Smooth muscle cell (in vitro differentiated cells): ENCODE measurements at regions not wholly inside any gene's neighbourhood (a gene's known extent, or its start where the extent isn't known, plus 50 kb on each side); places are given as distances from the start of the nearest gene placed in this dataset.

Experiments
- DNase-seq: peaks from one replicate; lab custom pipeline; 2025; ENCODE audit not compliant: unreplicated experiment; lab: John Stamatoyannopoulos, UW
- H2AFZ ChIP-seq: fragments of 200-600 bp; sonication (generic); 2 replicates; pipeline ENCODE4 v1.6.0; 2016; ENCODE audit warnings: antibody characterized with exemption, low read depth, mild to moderate bottlenecking
- H3F3A ChIP-seq: fragments of 200-600 bp; sonication (generic); 2 replicates; pipeline ENCODE4 v1.6.0; 2017; ENCODE audit warnings: antibody characterized with exemption, low read depth
- H3K27ac ChIP-seq: fragments of 200-600 bp; sonication (generic); 2 replicates; pipeline ENCODE4 v1.5.1; 2016; ENCODE audit warnings: low read depth, mild to moderate bottlenecking
- H3K27me3 ChIP-seq: fragments of 200-600 bp; sonication (generic); 2 replicates; pipeline ENCODE4 v1.6.1; 2016; ENCODE audit warnings: low read depth, mild to moderate bottlenecking
- H3K36me3 ChIP-seq: fragments of 200-600 bp; sonication (generic); 2 replicates; pipeline ENCODE4 v1.5.1; 2016; ENCODE audit warnings: low read depth
- H3K4me1 ChIP-seq: fragments of 200-600 bp; sonication (generic); 2 replicates; pipeline ENCODE4 v1.5.1; 2016; ENCODE audit warnings: low read depth
- H3K4me2 ChIP-seq: fragments of 200-600 bp; sonication (generic); 2 replicates; pipeline ENCODE4 v1.6.0; 2016; ENCODE audit warnings: mild to moderate bottlenecking
- H3K4me3 ChIP-seq: fragments of 200-600 bp; sonication (generic); 2 replicates; pipeline ENCODE4 v1.5.1; 2016; ENCODE audit warnings: mild to moderate bottlenecking
- H3K79me2 ChIP-seq: fragments of 200-600 bp; sonication (generic); 2 replicates; pipeline ENCODE4 v1.6.0; 2016; ENCODE audit warnings: low read depth, mild to moderate bottlenecking
- H3K9ac ChIP-seq: fragments of 200-600 bp; sonication (generic); 2 replicates; pipeline ENCODE4 v1.6.0; 2016; ENCODE audit warnings: low read depth
- H3K9me3 ChIP-seq: fragments of 200-600 bp; sonication (generic); replicated peaks from 2 replicates; pipeline ENCODE4 v1.5.1; 2016; ENCODE audit warnings: low read depth
- H4K20me1 ChIP-seq: fragments of 200-600 bp; sonication (generic); 2 replicates; pipeline ENCODE4 v1.6.0; 2016; ENCODE audit warnings: low read depth
- CTCF ChIP-seq: fragments of 200-600 bp; sonication (generic); IDR thresholded peaks from 2 replicates; pipeline ENCODE4 v1.5.1; 2017; ENCODE audit warnings: borderline replicate concordance, mild to moderate bottlenecking, antibody characterized with exemption; ENCODE audit not compliant: insufficient read depth, poor library complexity, severe bottlenecking
- WGBS: methylation state at CpG from one replicate; pipeline ENCODE4 v1.1.7; 2016; ENCODE audit warnings: low lambda C conversion rate; 5-methylcytosine and 5-hydroxymethylcytosine counted together

GRCh38 chr16:65227150-65227835, 105.4 kb upstream of the CDH11 start:
- no peaks in the 10 kb centered on the region for H4K20me1 ChIP-seq
- H3K36me3 ChIP-seq: peaks cover 2% of the 10 kb centered on the region
- no peak for DNase-seq
- H3K79me2 ChIP-seq: peaks cover 60% of the 10 kb centered on the region
- peak overlapping the region; percentile 89 for H3K27ac ChIP-seq
- TF ChIP-seq CTCF: no peak
- no peak overlapping the region for H3K4me2 ChIP-seq
- no peak overlapping the region for H2AFZ ChIP-seq
- H3K9me3 ChIP-seq: no peaks in the 10 kb centered on the region
- H3K4me3 ChIP-seq: no peak overlapping the region
- H3K4me1 ChIP-seq: peaks cover 27% of the 10 kb centered on the region
- peaks cover 6% of the 10 kb centered on the region for H3F3A ChIP-seq
- no peaks in the 10 kb centered on the region for H3K27me3 ChIP-seq
- 100% methylated on average over 1 of the region's 1 CpG for WGBS
- no peak overlapping the region for H3K9ac ChIP-seq

GRCh38 chr16:65226077-65226476, 104.2 kb upstream of the CDH11 start:
- WGBS: 94% methylated on average over 1 of the region's 1 CpG
- no peak overlapping the region for H2AFZ ChIP-seq
- H3K4me3 ChIP-seq: no peak overlapping the region
- no peaks in the 10 kb centered on the region for H3K27me3 ChIP-seq
- peaks cover 6% of the 10 kb centered on the region for H3F3A ChIP-seq
- no peak overlapping the region for H3K4me2 ChIP-seq
- H3K9ac ChIP-seq: no peak overlapping the region
- no peaks in the 10 kb centered on the region for H3K9me3 ChIP-seq
- H4K20me1 ChIP-seq: no peaks in the 10 kb centered on the region
- peaks cover 56% of the 10 kb centered on the region for H3K79me2 ChIP-seq
- DNase-seq: no peak
- peaks cover 2% of the 10 kb centered on the region for H3K36me3 ChIP-seq
- peak overlapping the region; percentile 94 for H3K27ac ChIP-seq
- TF ChIP-seq CTCF: no peak
- peaks cover 30% of the 10 kb centered on the region for H3K4me1 ChIP-seq

- H3K4me1 ChIP-seq: peaks cover 30% of the 10 kb centered on the region
- 84% methylated on average over 5 of the region's 5 CpGs for WGBS
- H3F3A ChIP-seq: peaks cover 6% of the 10 kb centered on the region
Observed at GRCh38 chr16:65225488-65225887, 103.6 kb upstream of the CDH11 start.

More at GRCh38 chr16:65225488-65225887, 103.6 kb upstream of the CDH11 start:
- peaks cover 56% of the 10 kb centered on the region for H3K79me2 ChIP-seq
- H4K20me1 ChIP-seq: no peaks in the 10 kb centered on the region
- no peaks in the 10 kb centered on the region for H3K27me3 ChIP-seq
- no peak overlapping the region for H3K9ac ChIP-seq
- no peaks in the 10 kb centered on the region for H3K9me3 ChIP-seq
- TF ChIP-seq CTCF: no peak
- H3K27ac ChIP-seq: peak overlapping the region; percentile 94
- H3K36me3 ChIP-seq: peaks cover 2% of the 10 kb centered on the region
- H3K4me2 ChIP-seq: no peak overlapping the region
- no peak for DNase-seq
- no peak overlapping the region for H3K4me3 ChIP-seq
- no peak overlapping the region for H2AFZ ChIP-seq
